Mesothelial cell of epicardium (in vitro differentiated cells): ENCODE measurements at regions not wholly inside any gene's neighbourhood (a gene's known extent, or its start where the extent isn't known, plus 50 kb on each side); places are given as distances from the start of the nearest gene placed in this dataset.
A peak's percentile ranks its signal among the peaks of the same experiment; 100 is the strongest.

Experiments
- DNase-seq, 2 experiments: peaks; one replicate each; pipeline ENCODE4 v3.0.0; 2021; ENCODE audit warnings: low spot score in 2 of 2; ENCODE audit not compliant: unreplicated experiment in 2 of 2
- H3K27ac Mint-ChIP-seq: 2 replicates; pipeline ENCODE4 v1.8.0; 2021; ENCODE audit warnings: mixed read lengths
- H3K27me3 Mint-ChIP-seq: 2 replicates; pipeline ENCODE4 v1.8.0; 2021; ENCODE audit warnings: low read depth, mixed read lengths
- H3K36me3 Mint-ChIP-seq: 2 replicates; pipeline ENCODE4 v1.8.0; 2021; ENCODE audit warnings: mixed read lengths
- H3K4me1 Mint-ChIP-seq: 2 replicates; pipeline ENCODE4 v1.8.0; 2021; ENCODE audit warnings: mixed read lengths
- H3K4me3 Mint-ChIP-seq: 2 replicates; pipeline ENCODE4 v1.8.0; 2021; ENCODE audit warnings: mild to moderate bottlenecking, moderate library complexity, mixed read lengths
- H3K9me3 Mint-ChIP-seq: 2 replicates; pipeline ENCODE4 v1.8.0; 2021; ENCODE audit warnings: mixed read lengths
- CTCF ChIP-seq: fragments of 200-600 bp; sonication (generic); IDR thresholded peaks from one replicate; pipeline ENCODE4 v1.5.0; 2021; ENCODE audit warnings: antibody characterized with exemption; ENCODE audit not compliant: unreplicated experiment

- TF ChIP-seq CTCF, result no peak
- DNase-seq, result no peak
- Mint-ChIP-seq H3K27ac (no peak overlapping the region), H3K4me3 (no peak overlapping the region), H3K9me3 (peaks cover 10% of the 10 kb centered on the region), H3K27me3 (no peaks in the 10 kb centered on the region), H3K36me3 (peaks cover 8% of the 10 kb centered on the region), H3K4me1 (peaks cover 18% of the 10 kb centered on the region)
Observed at GRCh38 chr4:123585111-123585510, 188.5 kb downstream of the SPRY1 start.

- Mint-ChIP-seq H3K27me3 (no peaks in the 10 kb centered on the region), H3K27ac (peak overlapping the region; percentile 45), H3K4me3 (no peak overlapping the region), H3K4me1 (peaks cover 24% of the 10 kb centered on the region), H3K9me3 (no peaks in the 10 kb centered on the region), H3K36me3 (no peaks in the 10 kb centered on the region)
- no peak for TF ChIP-seq CTCF
- no peak for DNase-seq
Observed at GRCh38 chr4:123587983-123588494, 191.4 kb downstream of the SPRY1 start.

- peaks cover 24% of the 10 kb centered on the region for H3K4me1 Mint-ChIP-seq
- H3K27me3 Mint-ChIP-seq, result no peaks in the 10 kb centered on the region
- H3K27ac Mint-ChIP-seq, result no peak overlapping the region
- H3K9me3 Mint-ChIP-seq, result no peaks in the 10 kb centered on the region
- no peak for DNase-seq
- no peaks in the 10 kb centered on the region for H3K36me3 Mint-ChIP-seq
- H3K4me3 Mint-ChIP-seq, result no peak overlapping the region
- no peak for TF ChIP-seq CTCF
Observed at GRCh38 chr4:123588631-123589241, 192.1 kb downstream of the SPRY1 start.

- Mint-ChIP-seq H3K9me3 (no peaks in the 10 kb centered on the region), H3K27me3 (no peaks in the 10 kb centered on the region), H3K36me3 (no peaks in the 10 kb centered on the region), H3K27ac (no peak overlapping the region), H3K4me3 (no peak overlapping the region), H3K4me1 (peaks cover 24% of the 10 kb centered on the region)
- TF ChIP-seq CTCF, result no peak
- no peak for DNase-seq
Observed at GRCh38 chr4:123589301-123589700, 192.7 kb downstream of the SPRY1 start.

- Mint-ChIP-seq H3K36me3 (no peaks in the 10 kb centered on the region), H3K4me1 (peaks cover 24% of the 10 kb centered on the region), H3K9me3 (peaks cover 4% of the 10 kb centered on the region), H3K4me3 (no peak overlapping the region), H3K27me3 (no peaks in the 10 kb centered on the region), H3K27ac (peak overlapping the region; percentile 44)
- DNase-seq, result no peak
- TF ChIP-seq CTCF, result no peak
Observed at GRCh38 chr4:123591875-123592274, 195.3 kb downstream of the SPRY1 start.
